ENCODE measurements at regions not wholly inside any gene's neighbourhood (a gene's known extent, or its start where the extent isn't known, plus 50 kb on each side); places are given as distances from the start of the nearest gene placed in this dataset.

DNA sequence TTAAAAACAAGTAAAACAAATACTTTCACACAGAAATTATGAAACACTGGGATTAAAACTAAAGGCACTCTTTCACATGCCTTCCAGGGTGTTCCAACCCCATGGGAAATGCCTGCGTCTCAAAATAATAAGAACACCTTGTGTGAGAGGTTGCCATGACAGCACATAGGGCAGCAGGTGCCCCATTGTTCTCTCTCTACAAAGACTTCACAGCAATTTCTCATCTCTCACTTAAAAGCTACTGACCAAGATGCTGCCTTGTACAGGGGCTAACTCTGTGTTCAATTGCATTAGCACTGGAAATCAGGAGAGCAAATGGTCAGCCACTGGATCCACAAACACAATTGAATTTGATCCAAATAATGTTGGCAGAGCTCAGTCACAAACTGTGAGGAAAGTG, 102.5 kb upstream of the GALNTL6 start:
- H3K27me3 Mint-ChIP-seq (ENCODE audit: insufficient read depth, unreplicated experiment), result peaks cover 28% of the 10 kb centered on the region
- POLR2A ChIA-PET, result no interaction called here
- no peak overlapping the region for H3K4me3 Mint-ChIP-seq (ENCODE audit: unreplicated experiment)
- DNase-seq (ENCODE audit: unreplicated experiment), result no peak
- no peaks in the 10 kb centered on the region for H3K36me3 Mint-ChIP-seq (ENCODE audit: insufficient read depth, unreplicated experiment)
- intact Hi-C loops (cut with micrococcal nuclease), result no loop called here
- H3K9me3 Mint-ChIP-seq (ENCODE audit: unreplicated experiment), result no peaks in the 10 kb centered on the region
- TF ChIP-seq CTCF (IDR thresholded peaks at IDR 0.05; ENCODE audit: unreplicated experiment), result no peak
- no TSS peak for BruUV-seq (replicated peaks)
- CTCF ChIA-PET, result no interaction called here
- H3K4me1 Mint-ChIP-seq (ENCODE audit: insufficient read depth, unreplicated experiment), result no peaks in the 10 kb centered on the region
- no peak overlapping the region for H3K27ac Mint-ChIP-seq (ENCODE audit: low read depth, unreplicated experiment)

GRCh38 chr4:171676555-171677215, 136.5 kb upstream of the GALNTL6 start:
- H3K27ac Mint-ChIP-seq (ENCODE audit: low read depth, unreplicated experiment), result no peak overlapping the region

DNA sequence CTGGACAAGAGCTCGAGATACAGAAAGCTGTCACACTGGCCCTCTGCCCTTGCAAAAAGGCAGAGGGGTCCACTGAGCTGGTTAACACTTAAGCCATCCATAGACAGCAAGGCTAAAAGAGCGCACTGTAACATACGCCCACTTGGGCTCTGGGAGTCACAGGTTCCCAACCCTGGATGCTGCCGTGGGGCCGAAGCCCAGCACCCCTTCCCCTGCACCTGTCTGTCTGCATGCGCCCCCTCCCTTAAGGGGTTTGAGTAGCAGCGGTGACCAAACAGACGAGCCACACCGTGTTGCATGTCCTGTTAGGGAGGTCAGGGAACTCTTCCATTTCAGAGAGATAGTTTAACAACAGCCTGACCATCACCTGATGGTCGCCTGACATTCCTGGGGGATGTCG, 138.4 kb upstream of the GALNTL6 start:
- no TSS peak for BruUV-seq (replicated peaks)
- Mint-ChIP-seq H3K4me3 (ENCODE audit: unreplicated experiment) (no peak overlapping the region), H3K27ac (ENCODE audit: low read depth, unreplicated experiment) (no peak overlapping the region), H3K4me1 (ENCODE audit: insufficient read depth, unreplicated experiment) (no peaks in the 10 kb centered on the region), H3K9me3 (ENCODE audit: unreplicated experiment) (no peaks in the 10 kb centered on the region), H3K36me3 (ENCODE audit: insufficient read depth, unreplicated experiment) (no peaks in the 10 kb centered on the region), H3K27me3 (ENCODE audit: insufficient read depth, unreplicated experiment) (peaks cover 10% of the 10 kb centered on the region)
- no peak for TF ChIP-seq CTCF (IDR thresholded peaks at IDR 0.05; ENCODE audit: unreplicated experiment)
- intact Hi-C loops (cut with micrococcal nuclease), result no loop called here
- ChIA-PET CTCF (no interaction called here), POLR2A (no interaction called here)
- no peak for DNase-seq (ENCODE audit: unreplicated experiment)

More at GRCh38 chr4:171676555-171677215, 136.5 kb upstream of the GALNTL6 start:
- ChIA-PET POLR2A (no interaction called here), CTCF (no interaction called here)
- intact Hi-C loops (cut with micrococcal nuclease), result no loop called here
- Mint-ChIP-seq H3K36me3 (ENCODE audit: insufficient read depth, unreplicated experiment) (no peaks in the 10 kb centered on the region), H3K4me1 (ENCODE audit: insufficient read depth, unreplicated experiment) (no peaks in the 10 kb centered on the region), H3K27me3 (ENCODE audit: insufficient read depth, unreplicated experiment) (peaks cover 29% of the 10 kb centered on the region), H3K9me3 (ENCODE audit: unreplicated experiment) (no peaks in the 10 kb centered on the region), H3K4me3 (ENCODE audit: unreplicated experiment) (no peak overlapping the region)
- BruUV-seq (replicated peaks), result no TSS peak
- TF ChIP-seq CTCF (IDR thresholded peaks at IDR 0.05; ENCODE audit: unreplicated experiment), result no peak
- no peak for DNase-seq (ENCODE audit: unreplicated experiment)

DNA sequence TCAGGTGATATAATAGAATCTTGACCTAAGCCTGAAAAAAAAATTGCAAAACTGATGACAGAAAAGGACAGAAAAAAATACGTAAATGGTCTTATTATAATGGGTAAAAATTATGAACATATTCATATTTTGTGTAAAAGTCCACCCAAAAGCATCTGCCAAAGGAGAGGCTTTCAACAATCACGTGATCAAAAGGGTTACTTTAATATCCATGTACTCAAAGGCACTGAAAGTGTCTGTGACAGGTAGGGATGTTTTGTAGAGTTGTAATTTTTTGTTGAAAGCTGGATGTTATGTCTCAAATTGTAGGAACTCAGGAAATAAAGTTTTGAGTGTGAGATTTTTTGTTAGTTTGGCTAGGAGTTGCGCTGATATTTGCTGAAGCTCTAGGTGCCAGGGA, 144.8 kb upstream of the GALNTL6 start:
- no TSS peak for BruUV-seq (replicated peaks)
- ChIA-PET CTCF (interaction anchor here (0.7 kb wide), 1 partner anchor 390 kb away, joined by 3 read pairs; no protein-coding TSS in a partner anchor), POLR2A (no interaction called here)
- no peaks in the 10 kb centered on the region for H3K9me3 Mint-ChIP-seq (ENCODE audit: unreplicated experiment)
- no peaks in the 10 kb centered on the region for H3K4me1 Mint-ChIP-seq (ENCODE audit: insufficient read depth, unreplicated experiment)
- intact Hi-C loops (cut with micrococcal nuclease), result no loop called here
- H3K4me3 Mint-ChIP-seq (ENCODE audit: unreplicated experiment), result no peak overlapping the region
- peaks cover 33% of the 10 kb centered on the region for H3K27me3 Mint-ChIP-seq (ENCODE audit: insufficient read depth, unreplicated experiment)
- no peak for DNase-seq (ENCODE audit: unreplicated experiment)
- H3K36me3 Mint-ChIP-seq (ENCODE audit: insufficient read depth, unreplicated experiment), result no peaks in the 10 kb centered on the region
- no peak overlapping the region for H3K27ac Mint-ChIP-seq (ENCODE audit: low read depth, unreplicated experiment)
- TF ChIP-seq CTCF (IDR thresholded peaks at IDR 0.05; ENCODE audit: unreplicated experiment), result no peak
